GM18519 (cell line): ENCODE measurements at regions not wholly inside any gene's neighbourhood (a gene's known extent, or its start where the extent isn't known, plus 50 kb on each side); places are given as distances from the start of the nearest gene placed in this dataset.
"Not testable (repeated sequence)": the region's sequence is repeated elsewhere in the genome, so short reads cannot be mapped to it uniquely, and the experiment has no call there.

Experiments used
- ATAC-seq: cut with Tn5 transposase; IDR thresholded peaks from one replicate; pipeline ENCODE4 v1.9.1; 2021; ENCODE audit warnings: mild to moderate bottlenecking, moderate library complexity; ENCODE audit not compliant: unreplicated experiment, low FRiP score

GRCh38 chr3:59374091-59374817 lies 324.4 kb upstream of the CFAP20DC start:
- ATAC-seq = peak; percentile 11

- ATAC-seq = no peak
These were observed 322.5 kb upstream of the CFAP20DC start for GRCh38 chr3:59372346-59372745.

GRCh38 chr3:59368900-59369675 lies 319.3 kb upstream of the CFAP20DC start:
- ATAC-seq = no peak

- no peak for ATAC-seq
These were observed 317.3 kb upstream of the CFAP20DC start for GRCh38 chr3:59367150-59367549.

- no peak for ATAC-seq
These were observed 316.4 kb upstream of the CFAP20DC start for GRCh38 chr3:59366218-59366617.

- ATAC-seq = no peak
These were observed 314.7 kb upstream of the CFAP20DC start for GRCh38 chr3:59364496-59364895.

- ATAC-seq = not testable (repeated sequence)
These were observed 310.5 kb upstream of the CFAP20DC start for GRCh38 chr3:59360312-59360711.

GRCh38 chr3:59341459-59341858 lies 291.6 kb upstream of the CFAP20DC start:
- ATAC-seq = no peak

GRCh38 chr3:59339818-59340217 lies 290.0 kb upstream of the CFAP20DC start:
- peak; percentile 51 for ATAC-seq

GRCh38 chr3:59338934-59339333 lies 289.1 kb upstream of the CFAP20DC start:
- ATAC-seq = no peak

GRCh38 chr3:59335338-59335737 lies 285.5 kb upstream of the CFAP20DC start:
- no peak for ATAC-seq

GRCh38 chr3:59334585-59334984 lies 284.8 kb upstream of the CFAP20DC start:
- ATAC-seq = no peak

- ATAC-seq = no peak
These were observed 277.6 kb upstream of the CFAP20DC start for GRCh38 chr3:59327376-59327808.

- ATAC-seq = no peak
These were observed 276.6 kb upstream of the CFAP20DC start for GRCh38 chr3:59326246-59327024.

GRCh38 chr3:59321881-59322540 lies 272.2 kb upstream of the CFAP20DC start:
- no peak for ATAC-seq

GRCh38 chr3:59320080-59320479 lies 270.3 kb upstream of the CFAP20DC start:
- no peak for ATAC-seq

GRCh38 chr3:59319442-59319841 lies 269.6 kb upstream of the CFAP20DC start:
- ATAC-seq = no peak

GRCh38 chr3:59318881-59319280 lies 269.1 kb upstream of the CFAP20DC start:
- ATAC-seq = no peak

GRCh38 chr3:59317386-59317785 lies 267.6 kb upstream of the CFAP20DC start:
- no peak for ATAC-seq

- no peak for ATAC-seq
These were observed 267.0 kb upstream of the CFAP20DC start for GRCh38 chr3:59316688-59317275.
